ENCODE measurements at regions not wholly inside any gene's neighbourhood (a gene's known extent, or its start where the extent isn't known, plus 50 kb on each side); places are given as distances from the start of the nearest gene placed in this dataset.

- TF ChIP-seq, protein P1, sequence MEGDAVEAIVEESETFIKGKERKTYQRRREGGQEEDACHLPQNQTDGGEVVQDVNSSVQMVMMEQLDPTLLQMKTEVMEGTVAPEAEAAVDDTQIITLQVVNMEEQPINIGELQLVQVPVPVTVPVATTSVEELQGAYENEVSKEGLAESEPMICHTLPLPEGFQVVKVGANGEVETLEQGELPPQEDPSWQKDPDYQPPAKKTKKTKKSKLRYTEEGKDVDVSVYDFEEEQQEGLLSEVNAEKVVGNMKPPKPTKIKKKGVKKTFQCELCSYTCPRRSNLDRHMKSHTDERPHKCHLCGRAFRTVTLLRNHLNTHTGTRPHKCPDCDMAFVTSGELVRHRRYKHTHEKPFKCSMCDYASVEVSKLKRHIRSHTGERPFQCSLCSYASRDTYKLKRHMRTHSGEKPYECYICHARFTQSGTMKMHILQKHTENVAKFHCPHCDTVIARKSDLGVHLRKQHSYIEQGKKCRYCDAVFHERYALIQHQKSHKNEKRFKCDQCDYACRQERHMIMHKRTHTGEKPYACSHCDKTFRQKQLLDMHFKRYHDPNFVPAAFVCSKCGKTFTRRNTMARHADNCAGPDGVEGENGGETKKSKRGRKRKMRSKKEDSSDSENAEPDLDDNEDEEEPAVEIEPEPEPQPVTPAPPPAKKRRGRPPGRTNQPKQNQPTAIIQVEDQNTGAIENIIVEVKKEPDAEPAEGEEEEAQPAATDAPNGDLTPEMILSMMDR (conservative IDR thresholded peaks at IDR 0.05; ENCODE audit: low read length): no peak
- TF ChIP-seq EZH2phosphoT487 (IDR thresholded peaks at IDR 0.05; ENCODE audit: borderline replicate concordance, low read depth, low read length): no peak
Observed at GRCh38 chr5:176743868-176744583, 66.3 kb upstream of the UNC5A start.
